Medulla oblongata (tissue), 1 donor: ENCODE measurements at regions not wholly inside any gene's neighbourhood (a gene's known extent, or its start where the extent isn't known, plus 50 kb on each side); places are given as distances from the start of the nearest gene placed in this dataset.
"Not testable (repeated sequence)": the region's sequence is repeated elsewhere in the genome, so short reads cannot be mapped to it uniquely, and the experiment has no call there.

Experiments used
- DNase-seq: peaks from one replicate; pipeline ENCODE4 v3.0.0-alpha.2; 2015; ENCODE audit errors: extremely low spot score

DNA sequence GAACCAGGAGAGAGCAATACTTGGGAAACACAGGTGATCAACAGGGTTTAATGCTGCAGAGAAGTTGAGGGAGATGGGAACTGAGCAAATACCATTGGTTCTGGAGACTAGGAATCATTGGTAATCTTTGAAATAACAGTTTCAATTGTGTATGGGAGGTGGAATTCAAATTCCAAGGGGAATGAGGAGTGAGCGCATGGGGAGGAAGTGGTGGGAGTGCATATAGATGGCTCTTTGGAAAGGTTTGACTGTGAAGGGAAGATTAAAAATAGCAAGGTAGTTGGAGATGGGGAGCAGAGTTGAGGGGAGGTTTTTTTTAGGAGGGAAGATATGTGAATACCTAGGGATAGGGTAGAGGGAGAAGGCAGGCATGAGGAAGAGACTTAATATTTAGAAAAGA lies 51.1 kb upstream of the ROPN1 start:
- DNase-seq, result no peak

DNA sequence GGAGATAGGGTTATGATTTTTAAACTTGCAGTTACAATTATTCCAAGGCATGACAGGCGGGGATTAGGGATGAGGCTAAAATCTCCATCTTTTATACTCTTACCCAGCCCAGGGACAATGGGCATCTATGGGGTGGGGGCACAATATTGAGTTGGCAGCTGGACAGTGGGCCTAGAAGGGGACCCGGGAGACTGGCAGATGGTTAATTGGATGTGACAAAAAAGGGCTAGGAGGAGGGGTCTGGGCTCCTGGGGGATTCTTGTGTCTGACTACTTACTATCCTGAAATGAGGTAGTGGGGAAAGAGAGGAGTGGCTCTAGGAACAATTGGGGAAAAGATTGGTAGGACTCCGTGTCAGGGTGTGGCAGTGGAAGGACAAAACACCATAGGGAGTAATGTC lies 53.0 kb upstream of the ROPN1 start:
- DNase-seq, result no peak

DNA sequence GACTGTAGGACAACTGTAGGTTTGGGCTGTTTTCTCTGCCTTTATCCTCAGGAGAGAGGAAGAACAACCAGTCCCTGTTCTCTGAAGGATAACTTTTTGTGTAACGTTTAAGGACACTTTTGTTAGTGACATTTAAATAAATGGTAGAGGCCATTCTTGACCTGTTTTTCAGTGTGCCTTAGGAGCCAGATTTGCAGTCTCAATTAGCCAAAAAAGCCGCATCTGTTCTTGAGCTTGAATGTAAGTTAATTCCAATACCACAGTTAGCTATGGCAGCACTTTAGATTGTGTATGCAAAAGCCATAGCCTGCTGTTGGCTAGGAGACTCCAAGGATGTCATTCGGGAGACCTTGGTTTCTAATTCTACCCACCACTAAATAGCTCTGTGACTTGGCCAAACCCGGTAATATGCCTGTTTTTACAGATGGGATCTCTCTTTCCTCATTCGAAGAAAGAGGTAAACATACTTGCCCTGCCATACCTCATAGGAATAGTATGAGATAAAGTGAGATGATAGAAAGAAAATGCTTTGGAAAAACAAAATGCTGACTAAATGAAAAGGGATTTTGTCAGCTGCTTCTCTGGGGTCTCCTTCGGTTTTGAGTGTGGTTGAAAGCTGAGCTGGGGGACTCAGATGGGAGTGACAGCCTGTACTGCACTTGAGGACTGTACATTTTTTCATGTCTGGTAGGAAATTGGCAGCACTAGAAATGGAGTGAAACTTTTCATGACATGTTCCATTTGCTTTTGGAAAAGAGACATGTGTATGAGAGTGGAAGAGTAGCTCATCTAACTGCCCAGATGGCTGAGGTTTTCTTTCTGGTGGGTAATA lies 57.3 kb upstream of the ROPN1 start:
- DNase-seq, result no peak

DNA sequence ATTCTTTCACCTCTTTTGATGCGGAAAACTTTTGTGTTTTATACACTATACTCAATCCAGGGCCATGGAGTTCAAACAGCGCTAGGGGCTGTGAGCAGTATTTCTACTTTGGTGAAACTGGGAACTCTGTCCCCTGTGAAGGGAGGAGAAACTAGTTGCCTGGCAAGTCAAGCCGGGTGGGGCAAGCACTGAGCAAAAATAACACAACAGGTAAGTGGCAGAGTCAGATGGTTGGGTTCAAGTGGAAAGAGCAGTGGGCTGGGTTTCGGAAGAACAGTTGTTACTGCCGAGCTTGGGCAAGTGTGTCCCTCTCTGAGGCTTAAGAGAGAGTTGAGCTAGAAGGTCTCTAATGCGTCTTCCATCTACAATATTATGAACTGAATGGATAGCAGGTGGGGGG lies 59.7 kb upstream of the ROPN1 start:
- no peak for DNase-seq

DNA sequence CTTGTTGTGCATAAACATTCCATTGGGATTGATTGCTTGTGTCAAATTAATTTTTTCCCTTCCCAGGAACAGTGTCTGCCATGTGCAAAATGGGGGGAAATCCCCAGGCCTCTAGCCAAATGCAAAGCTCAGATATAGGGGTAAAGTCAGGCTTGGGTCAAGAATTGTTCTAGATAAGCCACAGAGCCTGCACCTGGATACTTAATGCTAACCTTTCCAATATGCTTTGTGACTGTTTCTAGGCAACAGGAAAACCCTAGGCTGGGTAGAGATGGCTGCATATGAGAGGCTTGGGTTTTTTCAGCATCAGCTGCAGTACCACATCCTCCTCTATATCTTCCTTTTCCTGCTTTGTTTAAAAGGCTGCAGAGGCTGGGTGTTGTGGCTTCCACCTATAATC lies 61.9 kb upstream of the ROPN1 start:
- no peak for DNase-seq

DNA sequence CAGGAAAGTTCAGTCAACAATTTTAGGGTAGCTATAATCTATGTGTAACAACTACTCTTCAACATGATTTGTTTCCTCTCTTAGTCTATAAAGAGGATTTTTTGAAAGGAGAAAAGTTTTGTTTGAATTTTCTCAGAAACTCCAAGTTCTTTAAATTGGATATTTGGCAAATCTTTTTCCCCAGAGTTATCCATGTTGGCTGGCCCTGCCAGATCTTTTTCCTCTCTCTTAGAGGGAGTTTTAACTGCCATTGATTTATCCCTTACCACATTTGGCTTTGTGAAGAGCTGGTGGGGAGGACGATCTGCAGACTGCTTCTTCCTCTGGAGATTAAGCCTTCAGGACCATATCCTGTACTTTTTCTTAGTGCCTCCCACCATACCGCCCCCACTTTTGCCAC lies 64.9 kb upstream of the ROPN1 start:
- no peak for DNase-seq

DNA sequence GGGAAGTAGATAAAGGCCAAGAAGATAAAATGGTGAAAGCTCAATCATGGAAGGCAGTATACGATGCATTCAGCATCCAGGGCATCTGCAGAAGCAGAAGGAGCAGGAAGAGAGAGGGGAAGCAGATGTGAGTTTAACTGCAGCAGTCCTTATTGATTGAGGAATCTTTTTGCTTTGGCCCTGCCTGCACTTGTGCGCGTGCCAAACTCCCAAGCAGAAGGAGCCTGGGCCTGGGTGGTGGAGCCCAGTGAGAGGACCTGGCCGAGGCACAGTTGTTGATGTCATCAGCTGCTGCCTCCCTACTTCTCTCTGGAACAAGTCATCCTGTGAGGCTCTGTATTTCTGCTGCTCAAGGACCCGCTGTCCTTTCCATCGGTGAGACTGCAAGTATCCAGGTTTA lies 65.5 kb upstream of the ROPN1 start:
- DNase-seq, result peak; percentile 15

DNA sequence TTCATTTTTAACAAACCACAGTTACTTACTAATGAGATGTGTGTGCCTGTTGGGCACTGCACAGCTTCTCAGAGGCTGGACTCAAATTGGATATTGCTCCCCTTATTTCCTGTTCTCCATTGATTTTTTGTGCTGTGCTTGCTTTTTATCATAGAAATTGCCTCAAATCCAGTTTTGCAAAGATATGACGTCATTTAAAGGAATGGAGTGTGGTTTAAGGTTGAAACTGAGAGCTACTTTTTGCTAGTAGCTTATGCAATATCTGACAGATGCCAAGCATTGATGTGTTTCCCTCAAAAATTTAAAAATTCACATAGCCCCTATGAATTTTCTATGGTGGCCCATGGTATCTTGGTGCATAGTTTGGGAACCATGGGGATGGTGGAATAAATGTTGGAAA lies 67.7 kb upstream of the ROPN1 start:
- DNase-seq, result no peak

DNA sequence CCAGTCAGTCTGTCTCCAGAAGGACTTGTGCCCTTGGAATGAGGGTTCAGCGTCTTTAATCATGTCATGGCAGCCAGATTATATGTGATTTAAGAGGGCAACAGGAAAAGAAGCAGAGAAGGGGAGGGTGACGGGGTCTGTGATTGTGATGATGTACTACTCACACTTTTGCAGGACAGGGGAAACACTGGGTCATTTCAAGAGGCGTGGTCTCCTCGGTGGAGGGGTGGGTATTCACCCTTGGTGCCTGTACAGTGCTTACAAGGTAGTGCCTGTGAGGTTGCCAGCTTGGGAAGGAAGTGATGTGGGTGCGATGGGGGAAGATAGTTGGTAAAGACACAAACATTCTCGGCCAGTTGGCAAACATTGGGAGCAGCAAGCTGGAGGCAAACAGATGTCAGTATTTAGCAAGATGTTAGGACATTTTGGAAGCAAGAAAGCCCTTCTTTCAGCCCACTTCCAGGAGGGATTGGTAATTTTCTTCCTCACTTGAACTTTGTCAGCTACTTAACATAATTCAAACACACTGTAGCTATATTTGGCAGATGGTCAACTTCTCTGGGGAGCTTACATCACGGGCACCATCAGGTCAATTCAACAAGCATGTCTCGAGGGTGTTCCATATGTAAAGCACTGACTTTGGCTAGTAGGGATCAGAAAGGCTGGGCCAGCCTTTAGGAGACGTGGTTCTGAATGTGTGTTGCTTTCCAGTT lies 71.4 kb upstream of the ROPN1 start:
- DNase-seq, result no peak

DNA sequence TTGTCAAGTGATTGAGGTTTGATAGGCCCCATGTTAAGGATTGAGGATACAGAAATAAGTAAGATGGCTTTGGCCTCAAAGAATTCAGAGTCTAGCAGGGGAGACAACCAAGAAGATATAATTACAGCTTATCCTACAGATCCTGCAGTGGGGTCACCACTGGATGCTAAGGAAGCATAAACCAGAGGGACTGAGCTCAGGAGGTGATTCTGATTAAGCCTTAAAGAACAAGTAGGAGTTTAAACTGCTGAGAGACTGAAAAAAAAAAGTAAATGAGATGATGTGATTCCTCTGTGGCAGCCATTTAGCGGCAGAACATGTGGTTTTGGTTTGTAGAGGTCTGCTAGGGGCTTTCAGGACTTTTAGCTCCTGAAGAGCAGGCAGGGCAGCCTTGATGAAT lies 72.1 kb upstream of the ROPN1 start:
- DNase-seq, result no peak

DNA sequence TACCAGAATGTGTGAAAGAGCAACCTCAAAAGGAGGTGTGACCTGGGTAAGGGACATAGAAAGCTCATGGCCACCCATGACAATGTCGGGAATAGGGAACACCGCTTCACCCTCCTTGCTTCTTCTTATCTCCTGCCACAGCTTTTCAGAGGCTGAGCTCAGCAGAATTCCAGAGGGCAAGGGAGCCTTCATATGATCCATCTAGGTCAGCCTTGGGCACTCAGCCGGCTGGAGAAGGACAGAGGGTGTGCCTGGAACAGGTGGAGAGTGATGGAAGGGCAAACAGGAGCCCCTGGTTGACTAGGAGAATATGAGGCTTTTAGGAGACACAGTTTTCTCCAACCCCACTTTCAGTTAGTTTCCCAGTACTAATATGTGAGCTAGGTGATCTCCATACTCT lies 74.6 kb upstream of the ROPN1 start:
- not testable (repeated sequence) for DNase-seq

DNA sequence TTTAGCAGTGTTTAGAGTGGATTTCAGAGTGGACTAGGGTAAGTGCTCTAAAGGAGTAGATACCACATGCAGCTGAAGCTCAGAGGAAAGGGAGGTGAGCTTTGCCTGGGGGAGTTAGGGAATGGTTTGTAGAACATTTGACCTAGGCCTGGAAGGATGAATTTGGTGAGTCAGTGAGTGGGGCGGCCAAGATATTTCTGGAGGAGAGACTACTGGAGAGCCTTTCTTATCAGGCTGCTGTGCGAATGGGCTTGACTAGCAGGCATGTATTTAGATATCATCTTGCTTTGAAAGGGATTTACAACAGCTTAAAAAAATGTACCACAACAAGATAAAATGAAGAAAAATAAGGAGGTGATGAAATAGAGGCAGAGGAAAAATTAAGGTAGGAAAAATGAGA lies 77.8 kb upstream of the ROPN1 start:
- not testable (repeated sequence) for DNase-seq

DNA sequence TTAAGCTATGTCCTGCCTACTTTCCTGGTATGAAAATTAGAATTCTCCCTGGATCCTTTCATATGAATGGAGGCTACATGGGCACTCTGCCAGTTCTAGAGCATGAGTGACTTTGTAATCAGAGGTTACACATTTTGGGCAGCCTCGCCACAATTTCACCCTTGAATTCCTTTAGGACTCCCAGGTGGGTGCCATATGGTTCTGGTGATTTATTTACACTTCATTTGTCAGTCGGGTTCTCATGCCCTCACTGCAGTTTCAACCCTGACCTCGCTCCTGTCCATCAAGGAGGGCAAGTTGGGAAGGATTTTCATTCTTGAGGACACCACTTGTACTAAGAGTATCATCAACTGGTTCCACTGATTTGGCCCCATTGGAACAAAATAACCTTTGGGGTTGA lies 83.2 kb upstream of the ROPN1 start:
- DNase-seq, result not testable (repeated sequence)

DNA sequence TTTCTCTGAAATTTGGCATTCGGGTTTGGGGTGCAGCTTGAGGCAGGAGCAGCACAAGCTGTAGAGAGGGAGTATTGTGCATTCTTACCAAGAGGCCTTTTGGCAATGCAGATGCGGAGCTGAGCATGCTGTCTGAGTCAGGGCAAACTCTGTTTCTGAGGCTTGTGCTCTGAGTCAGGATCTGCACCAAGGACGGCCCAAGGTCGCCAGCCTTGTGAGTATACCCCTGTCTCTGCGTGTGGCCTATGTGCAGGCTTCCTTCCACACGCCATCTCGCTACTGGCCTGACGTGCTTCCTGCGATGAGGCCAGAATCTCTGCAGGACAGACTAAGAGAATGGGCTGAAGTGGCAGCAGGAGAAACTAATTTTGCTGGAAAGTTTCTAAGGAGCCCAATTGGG lies 83.8 kb upstream of the ROPN1 start:
- no peak for DNase-seq

DNA sequence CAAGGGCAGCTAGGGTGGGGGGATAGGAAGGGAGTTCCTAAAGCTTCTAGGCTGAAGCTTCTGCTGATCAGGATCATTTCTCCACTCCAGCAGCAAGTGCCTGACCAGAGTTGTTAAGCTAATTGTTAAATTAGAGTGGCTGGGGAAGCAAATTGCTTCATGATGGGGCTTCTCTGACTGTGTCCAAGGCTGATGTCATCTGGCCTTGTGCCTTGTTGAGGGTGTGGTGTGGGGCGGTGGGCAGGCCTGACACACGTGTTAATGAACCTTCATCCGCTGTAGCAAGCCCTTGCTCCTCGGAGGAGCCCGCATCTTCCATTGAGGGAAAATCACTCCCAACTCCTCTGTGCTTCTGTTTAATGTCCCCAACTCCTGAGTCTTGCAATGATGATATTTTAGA lies 84.3 kb upstream of the ROPN1 start:
- DNase-seq, result no peak

DNA sequence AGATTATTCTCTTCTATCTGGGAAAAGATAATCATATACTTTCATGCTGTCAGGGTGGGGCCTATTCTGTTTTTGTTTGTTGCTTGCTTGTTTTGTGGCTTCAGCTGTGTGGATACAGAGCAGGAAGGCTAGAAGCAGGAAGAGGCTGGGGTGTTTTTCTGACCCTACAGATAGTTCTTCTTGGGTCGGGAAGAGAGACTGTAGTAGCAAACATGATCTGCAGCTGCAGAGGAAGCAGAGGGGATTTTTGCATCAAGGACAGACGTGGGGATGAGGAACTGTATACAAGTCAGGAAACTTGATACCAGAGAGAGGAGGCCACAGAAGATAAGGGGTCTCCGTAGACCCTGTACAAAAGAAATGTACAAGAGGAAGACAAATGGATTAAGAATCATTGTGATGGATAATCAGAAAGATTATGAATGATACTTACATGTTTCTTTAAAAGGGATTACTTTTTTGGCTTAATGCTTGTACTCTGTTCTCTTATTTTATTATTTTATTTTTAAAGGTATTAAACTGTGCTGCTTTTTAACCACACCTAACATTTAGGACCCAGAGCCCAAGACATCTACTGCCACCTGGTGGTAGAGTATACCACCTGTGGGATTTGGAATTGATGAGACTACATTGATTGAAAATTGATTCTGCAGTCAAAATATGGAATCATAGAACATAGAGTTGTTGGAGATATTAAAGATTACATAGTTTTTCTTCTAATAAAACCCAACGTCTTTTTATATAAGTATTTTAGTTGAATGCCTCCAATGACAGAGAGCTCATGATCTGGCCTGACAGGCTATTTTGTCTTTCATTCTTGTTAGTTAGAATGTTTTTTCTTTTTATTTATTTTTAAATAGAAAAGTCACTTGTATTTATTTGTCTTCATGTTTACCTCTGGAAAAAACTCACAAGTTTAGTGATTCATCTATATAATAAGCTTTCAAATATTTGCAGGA lies 87.3 kb upstream of the ROPN1 start:
- DNase-seq, result peak; percentile 66

DNA sequence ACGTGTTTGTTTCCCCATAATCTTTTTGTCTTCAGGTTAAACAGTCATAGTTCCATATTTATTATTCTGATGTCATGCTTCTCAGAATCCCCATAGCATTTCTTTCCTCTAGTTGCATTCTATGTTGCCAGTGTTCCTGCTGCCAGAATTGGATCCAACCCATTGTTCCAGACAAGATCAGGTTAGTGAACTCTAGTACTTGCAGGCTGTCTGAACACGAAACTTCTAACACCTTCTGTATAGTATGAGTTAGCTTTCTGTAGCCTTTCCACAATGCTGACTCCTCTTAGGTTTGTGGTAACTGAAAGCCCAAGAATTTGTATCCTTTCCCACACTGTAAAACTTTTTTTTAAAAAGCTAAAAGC lies 88.0 kb upstream of the ROPN1 start:
- no peak for DNase-seq

DNA sequence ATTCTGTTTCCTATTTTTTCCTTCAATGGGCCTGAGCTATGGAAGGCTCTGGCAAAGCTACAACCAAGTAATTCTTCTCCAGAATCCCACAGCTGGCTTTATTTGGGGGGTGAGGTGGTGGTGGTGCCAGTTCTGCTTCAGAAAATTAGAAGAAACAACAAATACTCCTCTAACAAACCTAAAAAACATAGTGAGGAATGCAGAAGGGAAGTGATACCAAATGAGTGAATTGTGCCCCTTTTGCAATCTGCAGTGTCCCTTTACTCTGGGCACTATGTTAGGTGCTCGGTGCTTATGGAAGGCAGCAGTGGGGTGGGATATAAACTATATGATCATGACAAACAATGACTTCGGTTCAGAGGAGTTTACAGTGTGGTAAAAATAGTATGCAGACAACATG lies 90.4 kb upstream of the ROPN1 start:
- DNase-seq, result no peak

DNA sequence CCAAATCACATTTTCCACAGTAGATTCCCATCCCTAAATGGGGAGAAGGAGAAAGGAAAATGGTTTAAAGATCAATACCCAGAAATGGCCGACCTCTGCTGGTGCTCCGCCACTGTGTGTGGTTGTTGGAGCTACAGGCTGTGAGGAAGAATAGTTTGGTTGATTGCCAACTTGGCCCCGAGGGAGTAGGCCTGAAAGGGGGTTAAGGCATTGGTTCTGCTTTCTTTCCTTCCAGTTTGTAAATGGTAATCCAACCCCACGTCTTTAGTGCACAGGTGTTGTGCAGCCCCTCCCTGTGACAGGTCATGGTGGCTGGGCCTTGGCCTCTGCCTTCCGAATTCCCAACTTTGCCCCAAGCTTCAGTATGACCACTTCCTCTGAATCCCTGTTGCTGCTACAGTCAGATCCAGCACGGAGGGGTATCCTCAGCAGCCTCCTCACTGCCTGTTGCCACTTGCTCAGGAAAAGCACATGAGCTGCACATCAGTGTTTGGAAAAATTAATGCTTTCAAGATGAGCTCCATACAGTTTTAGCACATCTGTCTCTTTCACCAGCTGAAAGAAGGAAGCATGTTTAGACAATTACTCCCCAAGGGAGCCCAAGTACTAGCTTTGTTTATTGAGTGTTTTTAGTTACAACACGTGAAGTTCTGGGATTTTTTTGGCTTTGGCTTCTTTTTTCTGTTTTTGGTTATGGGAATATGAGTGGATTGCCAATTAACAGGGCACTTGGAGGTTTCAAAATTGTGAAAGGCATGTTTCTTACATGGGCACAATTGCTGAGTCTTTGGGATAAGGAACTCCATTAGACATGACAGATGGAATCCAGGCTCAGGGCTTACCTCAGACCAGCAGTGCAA lies 92.3 kb upstream of the ROPN1 start:
- DNase-seq, result no peak

DNA sequence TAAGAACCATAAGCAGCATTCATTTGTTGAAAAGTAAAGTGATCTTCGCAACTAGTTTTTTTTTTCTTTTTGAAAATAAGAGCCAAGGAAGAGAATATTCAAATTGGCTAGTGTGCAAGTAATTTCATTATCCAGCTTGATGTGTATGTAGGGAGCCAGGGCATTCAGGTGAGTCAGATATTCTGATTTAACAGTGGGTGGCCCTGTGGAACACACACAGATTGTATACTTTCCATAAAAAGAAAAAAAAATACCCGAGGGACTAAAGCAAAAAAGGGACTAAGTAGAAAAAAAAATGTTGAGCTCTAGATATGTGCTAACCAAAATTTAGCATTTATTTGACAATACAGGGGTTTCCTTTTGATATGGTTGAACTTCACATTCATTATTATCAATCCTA lies 96.9 kb upstream of the ROPN1 start:
- DNase-seq, result no peak

DNA sequence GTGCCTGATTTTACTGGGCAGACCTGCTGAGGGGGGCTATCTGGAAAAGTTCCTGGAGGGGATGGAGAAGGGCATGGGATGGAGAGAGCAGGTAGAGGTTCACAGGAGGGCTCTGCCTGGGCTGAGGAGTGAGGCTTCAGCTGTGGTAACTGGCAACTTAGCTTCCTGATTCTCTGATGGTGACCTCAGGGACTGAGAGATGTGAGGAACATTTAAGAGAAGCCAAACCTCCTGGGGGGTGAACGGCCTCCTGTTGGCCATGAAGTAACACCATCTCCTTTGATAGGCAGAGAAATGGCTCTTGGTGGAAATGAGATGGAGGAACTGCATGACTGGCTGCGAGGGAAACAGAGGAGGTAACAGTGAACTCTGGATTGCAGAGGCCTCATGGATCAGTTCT lies 97.3 kb upstream of the ROPN1 start:
- DNase-seq, result no peak
